Peyer's patch (tissue), 4 donors: ENCODE measurements at regions not wholly inside any gene's neighbourhood (a gene's known extent, or its start where the extent isn't known, plus 50 kb on each side); places are given as distances from the start of the nearest gene placed in this dataset.

Experiments
- DNase-seq, 3 donors: peaks; one replicate each; pipeline ENCODE4 v3.0.0-alpha.2; 2017 to 2019
- H3K27ac ChIP-seq, 4 donors: fragments of 200-600 bp; sonication (generic); one replicate each; pipeline ENCODE4 v1.5.1; 2016 to 2019
- H3K27me3 ChIP-seq, 2 donors: fragments of 200-600 bp; sonication (generic); one replicate each; pipeline ENCODE4 v1.5.1; 2019
- H3K36me3 ChIP-seq, 3 donors: fragments of 200-600 bp; sonication (generic); one replicate each; pipeline ENCODE4 v1.5.1; 2016 to 2019
- H3K4me1 ChIP-seq, 4 donors: fragments of 200-600 bp; sonication (generic); one replicate each; pipeline ENCODE4 v1.5.1; 2016 to 2019
- H3K4me3 ChIP-seq, 4 donors: fragments of 200-600 bp; sonication (generic); 1 replicate in 3 of 4; 2 replicates in 1 of 4; pipeline ENCODE4 v1.5.1; 2016 to 2019; ENCODE audit warnings: mild to moderate bottlenecking in 1 of 4
- H3K9me3 ChIP-seq, 4 donors: fragments of 200-600 bp; sonication (generic); one replicate each; pipeline ENCODE4 v1.5.1; 2016 to 2019; ENCODE audit warnings: mild to moderate bottlenecking in 1 of 4
- POLR2A ChIP-seq, 2 donors: fragments of 450-650 bp; IDR thresholded peaks; one replicate each; pipeline ENCODE4 v1.5.1; 2017; ENCODE audit warnings: antibody characterized with exemption in 2 of 2, mild to moderate bottlenecking in 2 of 2, moderate library complexity in 2 of 2
- TF ChIP-seq, protein P1 (sequence below), 6 experiments: fragments of 450-650 bp in 4 of 6; fragments of 200-600 bp in 2 of 6; sonication (generic) in 1 of 6; IDR thresholded peaks; one replicate each; pipeline ENCODE4 v1.5.1; 2017 to 2019; ENCODE audit warnings: antibody characterized with exemption in 6 of 6, mild to moderate bottlenecking in 3 of 6, moderate library complexity in 1 of 6

DNA sequence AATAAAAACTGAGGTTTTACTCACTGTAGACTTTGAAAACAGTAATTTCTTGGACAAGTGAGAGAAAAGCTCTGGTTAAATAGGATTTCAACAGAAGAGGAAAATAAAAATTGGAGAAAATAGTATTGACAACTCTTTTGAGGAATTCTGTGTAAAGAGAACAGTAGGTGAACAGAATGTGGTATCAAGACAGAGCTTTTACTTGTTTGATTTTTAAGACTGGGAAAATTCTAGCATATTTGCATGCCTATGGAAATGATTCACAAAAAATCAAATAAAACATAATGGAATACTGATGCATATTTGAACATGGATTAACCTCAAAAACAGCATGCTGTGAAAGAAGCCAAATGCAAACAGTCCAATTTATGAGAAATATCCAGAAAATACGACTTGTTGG, 504.6 kb downstream of the KCTD8 start:
- TF ChIP-seq POLR2A (IDR thresholded peaks at IDR 0.05), result no peak
- H3K9me3 ChIP-seq, result no peaks in the 10 kb centered on the region
- H3K36me3 ChIP-seq, result no peaks in the 10 kb centered on the region
- no peaks in the 10 kb centered on the region for H3K4me1 ChIP-seq
- no peaks in the 10 kb centered on the region for H3K27me3 ChIP-seq
- no peak overlapping the region for H3K4me3 ChIP-seq
- DNase-seq, result no peak
- H3K27ac ChIP-seq, result no peak overlapping the region

DNA sequence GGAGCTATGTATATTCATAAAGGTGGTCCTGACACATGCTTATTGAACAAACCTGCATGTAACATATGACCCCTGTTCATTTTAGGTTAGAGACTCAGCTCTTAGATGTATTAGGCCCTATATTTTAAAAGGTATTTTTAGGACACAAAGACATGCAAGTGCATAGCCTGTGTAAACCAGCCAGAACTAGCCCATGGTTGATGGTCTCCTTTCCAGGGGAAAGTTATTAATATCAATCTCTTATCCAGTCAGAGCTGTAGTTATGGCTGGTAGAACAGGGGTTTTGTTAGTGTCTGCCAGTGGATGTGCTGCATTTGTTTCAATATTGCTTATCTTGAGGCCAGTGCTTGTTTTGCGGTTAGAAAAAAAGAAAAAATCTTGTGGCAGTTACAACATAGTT, 488.6 kb downstream of the KCTD8 start:
- no peak for TF ChIP-seq POLR2A (IDR thresholded peaks at IDR 0.05)
- TF ChIP-seq, protein P1, sequence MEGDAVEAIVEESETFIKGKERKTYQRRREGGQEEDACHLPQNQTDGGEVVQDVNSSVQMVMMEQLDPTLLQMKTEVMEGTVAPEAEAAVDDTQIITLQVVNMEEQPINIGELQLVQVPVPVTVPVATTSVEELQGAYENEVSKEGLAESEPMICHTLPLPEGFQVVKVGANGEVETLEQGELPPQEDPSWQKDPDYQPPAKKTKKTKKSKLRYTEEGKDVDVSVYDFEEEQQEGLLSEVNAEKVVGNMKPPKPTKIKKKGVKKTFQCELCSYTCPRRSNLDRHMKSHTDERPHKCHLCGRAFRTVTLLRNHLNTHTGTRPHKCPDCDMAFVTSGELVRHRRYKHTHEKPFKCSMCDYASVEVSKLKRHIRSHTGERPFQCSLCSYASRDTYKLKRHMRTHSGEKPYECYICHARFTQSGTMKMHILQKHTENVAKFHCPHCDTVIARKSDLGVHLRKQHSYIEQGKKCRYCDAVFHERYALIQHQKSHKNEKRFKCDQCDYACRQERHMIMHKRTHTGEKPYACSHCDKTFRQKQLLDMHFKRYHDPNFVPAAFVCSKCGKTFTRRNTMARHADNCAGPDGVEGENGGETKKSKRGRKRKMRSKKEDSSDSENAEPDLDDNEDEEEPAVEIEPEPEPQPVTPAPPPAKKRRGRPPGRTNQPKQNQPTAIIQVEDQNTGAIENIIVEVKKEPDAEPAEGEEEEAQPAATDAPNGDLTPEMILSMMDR (IDR thresholded peaks at IDR 0.05), result no peak
- H3K36me3 ChIP-seq, result no peaks in the 10 kb centered on the region
- H3K27me3 ChIP-seq, result no peaks in the 10 kb centered on the region
- H3K4me3 ChIP-seq, result no peak overlapping the region
- no peak overlapping the region for H3K27ac ChIP-seq
- no peak for DNase-seq
- H3K4me1 ChIP-seq, result no peaks in the 10 kb centered on the region
- no peaks in the 10 kb centered on the region for H3K9me3 ChIP-seq

GRCh38 chr4:43968011-43968410, 480.6 kb downstream of the KCTD8 start:
- Histone ChIP-seq H3K4me3 (no peak overlapping the region), H3K9me3 (no peaks in the 10 kb centered on the region), H3K27me3 (no peaks in the 10 kb centered on the region), H3K27ac (no peak overlapping the region), H3K4me1 (no peaks in the 10 kb centered on the region), H3K36me3 (no peaks in the 10 kb centered on the region)
- TF ChIP-seq, protein P1 (IDR thresholded peaks at IDR 0.05), result no peak
- no peak for TF ChIP-seq POLR2A (IDR thresholded peaks at IDR 0.05)
- DNase-seq, result no peak

DNA sequence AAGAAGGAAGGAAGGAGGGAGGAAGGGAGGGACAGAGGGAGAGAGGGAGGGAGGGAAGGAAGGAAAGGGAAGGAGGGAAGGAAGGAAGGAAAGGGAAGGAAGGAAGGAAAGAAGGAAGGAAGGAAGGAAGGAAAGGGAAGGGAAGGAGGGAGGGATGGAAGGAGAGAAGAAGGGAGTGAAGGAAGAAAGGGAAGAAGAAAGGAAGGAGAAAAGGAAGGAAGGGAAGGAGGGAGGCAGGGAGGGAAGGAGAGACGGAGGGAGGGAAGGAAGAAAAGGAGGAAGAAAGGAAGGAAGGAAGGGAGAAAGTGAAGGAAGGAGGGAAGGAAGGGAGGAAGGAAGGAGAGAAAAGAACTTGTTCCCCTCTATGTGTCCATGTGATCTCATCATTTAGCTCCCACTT, 465.0 kb downstream of the KCTD8 start:
- H3K4me1 ChIP-seq, result no peaks in the 10 kb centered on the region
- H3K27ac ChIP-seq, result no peak overlapping the region
- no peaks in the 10 kb centered on the region for H3K9me3 ChIP-seq
- no peaks in the 10 kb centered on the region for H3K27me3 ChIP-seq
- H3K4me3 ChIP-seq, result no peak overlapping the region
- no peak for DNase-seq
- H3K36me3 ChIP-seq, result no peaks in the 10 kb centered on the region
- no peak for TF ChIP-seq POLR2A (IDR thresholded peaks at IDR 0.05)
- TF ChIP-seq, protein P1 (IDR thresholded peaks at IDR 0.05), result no peak

- no peaks in the 10 kb centered on the region for H3K27me3 ChIP-seq
- no peaks in the 10 kb centered on the region for H3K9me3 ChIP-seq
- TF ChIP-seq, protein P1 (IDR thresholded peaks at IDR 0.05), result no peak
- TF ChIP-seq POLR2A (IDR thresholded peaks at IDR 0.05), result no peak
- DNase-seq, result no peak
- no peaks in the 10 kb centered on the region for H3K36me3 ChIP-seq
- H3K4me3 ChIP-seq, result no peak overlapping the region
- no peaks in the 10 kb centered on the region for H3K4me1 ChIP-seq
- no peak overlapping the region for H3K27ac ChIP-seq
Observed at GRCh38 chr4:43987331-43987944, 461.2 kb downstream of the KCTD8 start.

DNA sequence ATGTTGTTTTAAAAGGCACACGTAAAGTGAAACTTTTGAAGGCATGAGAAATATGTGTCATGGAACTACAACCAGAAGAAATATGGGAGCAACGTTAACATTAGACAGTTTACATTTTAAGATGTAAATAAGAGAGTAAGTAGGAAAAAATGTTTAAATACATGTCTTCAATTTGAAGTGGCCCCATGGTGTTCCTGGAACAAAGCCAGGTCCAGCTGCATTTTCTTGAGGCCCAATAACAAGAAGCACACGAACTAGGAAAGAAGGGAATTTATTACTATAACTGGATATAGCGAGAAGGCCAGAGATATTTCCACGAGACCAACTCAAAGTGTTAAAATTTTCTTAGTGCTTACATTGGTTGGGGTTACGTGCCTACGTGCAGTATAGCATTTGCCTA, 458.1 kb downstream of the KCTD8 start:
- no peaks in the 10 kb centered on the region for H3K9me3 ChIP-seq
- H3K27me3 ChIP-seq, result no peaks in the 10 kb centered on the region
- H3K4me3 ChIP-seq, result no peak overlapping the region
- H3K27ac ChIP-seq, result no peak overlapping the region
- H3K36me3 ChIP-seq, result no peaks in the 10 kb centered on the region
- TF ChIP-seq POLR2A (IDR thresholded peaks at IDR 0.05), result no peak
- TF ChIP-seq, protein P1 (IDR thresholded peaks at IDR 0.05), result no peak
- no peak for DNase-seq
- H3K4me1 ChIP-seq, result no peaks in the 10 kb centered on the region
